SK-N-SH (cell line): ENCODE measurements at regions not wholly inside any gene's neighbourhood (a gene's known extent, or its start where the extent isn't known, plus 50 kb on each side); places are given as distances from the start of the nearest gene placed in this dataset.

Experiments used
- CTCF ChIA-PET: fragments of 300-600, 350-600 bp; formaldehyde crosslinking; extraction: SDS; loops from one replicate; lab custom pipeline; 2021; lab: Yijun Ruan, JAX
- POLR2A ChIA-PET: fragments of 350-600 bp; sonication (Branson Sonifier 250); formaldehyde crosslinking; extraction: SDS; loops from one replicate; lab custom pipeline; 2020; ENCODE audit warnings: antibody characterized with exemption, inconsistent platforms; lab: Yijun Ruan, JAX
- DNase-seq: peaks from one replicate; pipeline ENCODE4 v3.0.0; 2012
- H2AFZ ChIP-seq: fragments of 200-600 bp; sonication (generic); 2 replicates; pipeline ENCODE4 v1.8.1; 2016; ENCODE audit warnings: antibody characterized with exemption, mild to moderate bottlenecking, low read depth
- H3F3A ChIP-seq: fragments of 200-600 bp; sonication (generic); replicated peaks from 2 replicates; pipeline ENCODE3; 2016; ENCODE audit warnings: antibody characterized with exemption, mild to moderate bottlenecking; ENCODE audit not compliant: insufficient read depth
- H3K27ac ChIP-seq, 2 experiments: fragments of 200-500 bp in 1 of 2; fragments of 200-600 bp in 1 of 2; sonication (Bioruptor generic) in 1 of 2; sonication (generic), shearing (Covaris generic) in 1 of 2; 2 replicates each; pipeline versions ENCODE4 v1.5.1 to v1.6.1; 2014 to 2016; ENCODE audit warnings: low read depth in 2 of 2, inconsistent platforms in 1 of 2, low read length in 1 of 2, mild to moderate bottlenecking in 1 of 2, mixed read lengths in 1 of 2
- H3K27me3 ChIP-seq: fragments of 200-600 bp; sonication (generic), shearing (Covaris generic); 2 replicates; pipeline ENCODE4 v1.6.1; 2016; ENCODE audit warnings: mixed run types; ENCODE audit not compliant: insufficient read depth
- H3K36me3 ChIP-seq, 2 experiments: fragments of 200-500 bp in 1 of 2; fragments of 200-600 bp in 1 of 2; sonication (Bioruptor generic) in 1 of 2; sonication (generic) in 1 of 2; replicated peaks in 1 of 2; 2 replicates each; pipeline versions ENCODE3 to v1.5.1; 2014 to 2016; ENCODE audit warnings: low read length in 1 of 2, mild to moderate bottlenecking in 1 of 2; ENCODE audit not compliant: insufficient read depth in 2 of 2, control insufficient read depth in 1 of 2
- H3K4me1 ChIP-seq, 2 experiments: fragments of 200-500 bp in 1 of 2; fragments of 200-600 bp in 1 of 2; sonication (Bioruptor generic) in 1 of 2; sonication (generic), shearing (Covaris generic) in 1 of 2; 2 replicates each; pipeline versions ENCODE4 v1.5.1 to v1.6.1; 2014 to 2016; ENCODE audit warnings: low read depth in 1 of 2, low read length in 1 of 2, mixed run types in 1 of 2; ENCODE audit not compliant: insufficient read depth in 2 of 2, control insufficient read depth in 1 of 2
- H3K4me2 ChIP-seq: fragments of 200-600 bp; sonication (generic), shearing (Covaris generic); 2 replicates; pipeline ENCODE4 v1.6.1; 2017; ENCODE audit warnings: mixed run types
- H3K4me3 ChIP-seq, 2 experiments: fragments of 200-500 bp in 1 of 2; fragments of 200-600 bp in 1 of 2; sonication (Bioruptor generic) in 1 of 2; sonication (generic), shearing (Covaris generic) in 1 of 2; 2 replicates each; pipeline versions ENCODE4 v1.5.1 to v1.8.1; 2014 to 2016; ENCODE audit warnings: low read depth in 2 of 2, inconsistent platforms in 1 of 2, low read length in 1 of 2, mild to moderate bottlenecking in 1 of 2, mixed read lengths in 1 of 2, moderate library complexity in 1 of 2
- H3K79me2 ChIP-seq: fragments of 200-600 bp; sonication (generic); 2 replicates; pipeline ENCODE4 v1.8.1; 2017; ENCODE audit warnings: mild to moderate bottlenecking; ENCODE audit not compliant: insufficient read depth
- H3K9ac ChIP-seq: fragments of 200-600 bp; sonication (generic); 2 replicates; pipeline ENCODE4 v1.6.1; 2017; ENCODE audit warnings: mixed run types
- H3K9me2 ChIP-seq: fragments of 200-600 bp; sonication (generic); 2 replicates; pipeline ENCODE4 v1.6.1; 2017; ENCODE audit warnings: mixed run types
- H3K9me3 ChIP-seq: fragments of 200-600 bp; sonication (generic); 2 replicates; pipeline ENCODE4 v1.6.1; 2017; ENCODE audit warnings: mixed run types, mild to moderate bottlenecking, moderate library complexity
- H4K20me1 ChIP-seq: fragments of 200-600 bp; sonication (generic); 2 replicates; pipeline ENCODE4 v1.6.1; 2017; ENCODE audit warnings: mild to moderate bottlenecking, mixed run types; ENCODE audit not compliant: insufficient read depth
- CHD2 ChIP-seq: fragments of 150-350 bp; IDR thresholded peaks from 2 replicates; pipeline ENCODE4 v1.6.1; 2018; ENCODE audit warnings: low read length; ENCODE audit not compliant: partially characterized antibody
- CTCF ChIP-seq: fragments of 200-600 bp; sonication (generic); IDR thresholded peaks from 2 replicates; pipeline ENCODE4 v1.6.1; 2017; ENCODE audit warnings: antibody characterized with exemption, mild to moderate bottlenecking, moderate library complexity
- ELF1 ChIP-seq: IDR thresholded peaks from 2 replicates; pipeline ENCODE4 v1.4.0; 2012
- EP300 ChIP-seq, 2 experiments: IDR thresholded peaks; 2 replicates each; pipeline versions ENCODE4 v1.4.0 to v1.6.1; 2012; ENCODE audit warnings: borderline replicate concordance in 1 of 2, low read depth in 1 of 2, low read length in 1 of 2
- EZH2phosphoT487 ChIP-seq: fragments of 200-600 bp; sonication (generic); IDR thresholded peaks from 2 replicates; pipeline ENCODE4 v1.6.1; 2017; ENCODE audit warnings: low read depth, mixed run types, mild to moderate bottlenecking, antibody characterized with exemption, moderate library complexity, borderline replicate concordance
- GABPA ChIP-seq: IDR thresholded peaks from 2 replicates; pipeline ENCODE4 v1.4.0; 2012; ENCODE audit warnings: low read depth, mild to moderate bottlenecking
- IRF3 ChIP-seq: fragments of 150-350 bp; IDR thresholded peaks from 2 replicates; pipeline ENCODE4 v1.6.1; 2016; ENCODE audit warnings: mild to moderate bottlenecking, low read depth, low read length
- JUND ChIP-seq: IDR thresholded peaks from 2 replicates; pipeline ENCODE4 v1.4.0; 2012
- MXI1 ChIP-seq: IDR thresholded peaks from 2 replicates; pipeline ENCODE4 v1.6.1; 2012; ENCODE audit warnings: mild to moderate bottlenecking, low read depth, low read length, improper control_type of control experiment
- NRF1 ChIP-seq: IDR thresholded peaks from 2 replicates; pipeline ENCODE4 v1.6.1; 2012; ENCODE audit warnings: low read depth, mild to moderate bottlenecking, low read length
- POLR2AphosphoS5 ChIP-seq: IDR thresholded peaks from 2 replicates; pipeline ENCODE4 v1.6.1; 2012; ENCODE audit warnings: low read depth, low read length
- RFX5 ChIP-seq: IDR thresholded peaks from 2 replicates; pipeline ENCODE4 v1.6.1; 2012; ENCODE audit warnings: mild to moderate bottlenecking, improper control_type of control experiment, low read length
- TCF12 ChIP-seq: IDR thresholded peaks from 2 replicates; pipeline ENCODE4 v1.4.0; 2012
- USF2 ChIP-seq: fragments of 150-350 bp; IDR thresholded peaks from 2 replicates; pipeline ENCODE4 v1.6.1; 2017; ENCODE audit warnings: antibody characterized with exemption, low read length, low read depth, borderline replicate concordance
- WGBS: methylation state at CpG from one replicate; pipeline ENCODE4 v1.1.6; 2017; ENCODE audit warnings: low lambda C conversion rate; 5-methylcytosine and 5-hydroxymethylcytosine counted together

- TF ChIP-seq IRF3 (no peak), ELF1 (no peak), USF2 (no peak), EZH2phosphoT487 (no peak), MXI1 (no peak), CHD2 (no peak), POLR2AphosphoS5 (no peak)
Observed at GRCh38 chr5:167570431-167570830, 721.0 kb upstream of the WWC1 start (continued).

GRCh38 chr5:167571824-167572223, 719.6 kb upstream of the WWC1 start:
- POLR2A ChIA-PET: no interaction called here
- no peaks in the 10 kb centered on the region for H4K20me1 ChIP-seq
- no peaks in the 10 kb centered on the region for H3K79me2 ChIP-seq
- H3K36me3 ChIP-seq: no peaks in the 10 kb centered on the region
- H3K4me1 ChIP-seq: no peaks in the 10 kb centered on the region; a peak in 3 of 4 replicates
- H2AFZ ChIP-seq: no peak overlapping the region
- H3K4me2 ChIP-seq: no peak overlapping the region
- CTCF ChIA-PET: interaction anchor here (1.4 kb wide), 1 partner anchor 648 kb away, joined by 3 read pairs; no protein-coding TSS in a partner anchor
- H3K9me3 ChIP-seq: no peaks in the 10 kb centered on the region
- H3K9me2 ChIP-seq: no peaks in the 10 kb centered on the region
- TF ChIP-seq GABPA (no peak), RFX5 (no peak), JUND (no peak), EP300 (IDR thresholded peaks at IDR 0.05; ENCODE audit: borderline replicate concordance in 1 of 2, low read depth in 1 of 2, low read length in 1 of 2) (no peak), TCF12 (no peak), USF2 (no peak), MXI1 (no peak), IRF3 (no peak), CTCF (no peak), NRF1 (no peak)
- H3F3A ChIP-seq: no peaks in the 10 kb centered on the region
- no peak overlapping the region for H3K4me3 ChIP-seq
- H3K27me3 ChIP-seq: peaks cover 17% of the 10 kb centered on the region; the same call in 1 of the 2 replicates
- H3K27ac ChIP-seq: no peak overlapping the region
- H3K9ac ChIP-seq: no peak overlapping the region
- 61% methylated on average over 3 of the region's 3 CpGs for WGBS
- DNase-seq: no peak
